Liver (tissue), 8 donors: ENCODE measurements at regions not wholly inside any gene's neighbourhood (a gene's known extent, or its start where the extent isn't known, plus 50 kb on each side); places are given as distances from the start of the nearest gene placed in this dataset.

Source experiments
- DNase-seq: peaks from one replicate; pipeline ENCODE4 v3.0.0-alpha.2; 2017; ENCODE audit warnings: low spot score
- H3K27ac ChIP-seq, 2 donors: one replicate each; pipeline ENCODE4 v1.7.0; 2013; ENCODE audit warnings: inconsistent platforms in 2 of 2, low read length in 2 of 2, control low read depth in 1 of 2, low read depth in 1 of 2, mild to moderate bottlenecking in 1 of 2
- H3K27me3 ChIP-seq, 4 donors: one replicate each; pipeline versions ENCODE4 v1.6.1 to v1.7.0; 2013; ENCODE audit warnings: low read length in 3 of 4, inconsistent platforms in 1 of 4, mild to moderate bottlenecking in 1 of 4, moderate library complexity in 1 of 4; ENCODE audit not compliant: control insufficient read depth in 4 of 4, insufficient read depth in 4 of 4
- H3K36me3 ChIP-seq, 4 donors: one replicate each; pipeline versions ENCODE4 v1.6.1 to v1.7.0; 2013; ENCODE audit warnings: low read length in 3 of 4, mild to moderate bottlenecking in 3 of 4, low read depth in 1 of 4, moderate library complexity in 1 of 4; ENCODE audit not compliant: control insufficient read depth in 4 of 4, insufficient read depth in 3 of 4
- H3K4me1 ChIP-seq, 4 donors: one replicate each; pipeline versions ENCODE4 v1.6.1 to v1.7.0; 2013; ENCODE audit warnings: low read length in 3 of 4, mild to moderate bottlenecking in 3 of 4, moderate library complexity in 1 of 4; ENCODE audit not compliant: control insufficient read depth in 4 of 4, insufficient read depth in 4 of 4
- H3K4me3 ChIP-seq, 3 donors: one replicate each; pipeline versions ENCODE4 v1.6.1 to v1.7.0; 2013; ENCODE audit warnings: low read length in 3 of 3, control low read depth in 1 of 3, low read depth in 1 of 3, mild to moderate bottlenecking in 1 of 3
- H3K9ac ChIP-seq, 2 donors: one replicate each; pipeline ENCODE4 v1.7.0; 2013; ENCODE audit warnings: low read length in 2 of 2, mild to moderate bottlenecking in 2 of 2, moderate library complexity in 2 of 2, control low read depth in 1 of 2, low read depth in 1 of 2
- H3K9me3 ChIP-seq, 4 donors: one replicate each; pipeline versions ENCODE4 v1.6.1 to v1.7.0; 2013; ENCODE audit warnings: low read length in 3 of 4; ENCODE audit not compliant: control insufficient read depth in 4 of 4
- CTCF ChIP-seq: fragments of 150-350 bp; IDR thresholded peaks from 2 replicates; pipeline ENCODE4 v1.5.1; 2017; ENCODE audit warnings: improper control_type of control experiment, low read depth, low read length; ENCODE audit not compliant: missing input control
- EGR1 ChIP-seq, 2 donors: IDR thresholded peaks; 2 replicates each; pipeline ENCODE4 v1.6.1; 2016 to 2018; ENCODE audit warnings: antibody characterized with exemption in 2 of 2, low read depth in 2 of 2
- FOXA1 ChIP-seq: IDR thresholded peaks from 2 replicates; pipeline ENCODE4 v1.6.1; 2016; ENCODE audit warnings: antibody characterized with exemption
- GABPA ChIP-seq, 2 donors: IDR thresholded peaks in 1 of 2; conservative IDR thresholded peaks in 1 of 2; 2 replicates each; pipeline ENCODE4 v1.6.1; 2016; ENCODE audit warnings: antibody characterized with exemption in 2 of 2, mild to moderate bottlenecking in 1 of 2, moderate library complexity in 1 of 2
- HNF4A ChIP-seq, 2 donors: conservative IDR thresholded peaks; 2 replicates each; pipeline ENCODE4 v1.6.1; 2016; ENCODE audit warnings: antibody characterized with exemption in 2 of 2, mild to moderate bottlenecking in 2 of 2
- HNF4G ChIP-seq: IDR thresholded peaks from 2 replicates; pipeline ENCODE4 v1.6.1; 2016; ENCODE audit warnings: antibody characterized with exemption
- JUND ChIP-seq, 2 donors: IDR thresholded peaks; 2 replicates each; pipeline ENCODE4 v1.6.1; 2016; ENCODE audit warnings: antibody characterized with exemption in 2 of 2
- NR2F2 ChIP-seq: IDR thresholded peaks from 2 replicates; pipeline ENCODE4 v1.6.1; 2016; ENCODE audit warnings: antibody characterized with exemption
- RAD21 ChIP-seq, 2 donors: IDR thresholded peaks; 2 replicates each; pipeline ENCODE4 v1.6.1; 2016; ENCODE audit warnings: antibody characterized with exemption in 2 of 2, mild to moderate bottlenecking in 2 of 2
- SP1 ChIP-seq: IDR thresholded peaks from 2 replicates; pipeline ENCODE4 v1.6.1; 2018; ENCODE audit warnings: antibody characterized with exemption, mild to moderate bottlenecking
- TAF1 ChIP-seq: conservative IDR thresholded peaks from 2 replicates; pipeline ENCODE4 v1.6.1; 2016; ENCODE audit warnings: antibody characterized with exemption, mild to moderate bottlenecking
- YY1 ChIP-seq: IDR thresholded peaks from 2 replicates; pipeline ENCODE4 v1.6.1; 2016; ENCODE audit warnings: antibody characterized with exemption, mild to moderate bottlenecking
- ZBTB33 ChIP-seq: IDR thresholded peaks from 2 replicates; pipeline ENCODE4 v1.6.1; 2016; ENCODE audit warnings: antibody characterized with exemption
- WGBS: extraction: QIAGEN DNeasy Blood & Tissue Kit; methylation state at CpG from one replicate; pipeline ENCODE4 v1.1.7; 2013; 5-methylcytosine and 5-hydroxymethylcytosine counted together
- donor health status: healthy.
- donor health status: healthy.
- donor health status: healthy.
- donor health status: healthy.
- donor health status: healthy.

GRCh38 chr6:33865478-33866077 lies 61.8 kb upstream of the MLN start:
- no peaks in the 10 kb centered on the region for H3K27me3 ChIP-seq
- no peak for TF ChIP-seq YY1
- TF ChIP-seq HNF4G: no peak
- no peak for TF ChIP-seq RAD21 (IDR thresholded peaks at IDR 0.05)
- no peak for TF ChIP-seq ZBTB33
- no peak for TF ChIP-seq FOXA1
- TF ChIP-seq NR2F2: no peak
- TF ChIP-seq CTCF: no peak
- no peak for TF ChIP-seq SP1
- TF ChIP-seq HNF4A (conservative IDR thresholded peaks at IDR 0.05): no peak
- no peak for TF ChIP-seq GABPA (IDR thresholded peaks at IDR 0.05 in 1 of 2, conservative IDR thresholded peaks at IDR 0.05 in 1 of 2)
- TF ChIP-seq TAF1: no peak
- 68% methylated on average over 4 of the region's 4 CpGs for WGBS
- H3K9me3 ChIP-seq: no peaks in the 10 kb centered on the region
- no peaks in the 10 kb centered on the region for H3K4me1 ChIP-seq
- H3K9ac ChIP-seq: no peak overlapping the region
- H3K27ac ChIP-seq: no peak overlapping the region
- H3K36me3 ChIP-seq: no peaks in the 10 kb centered on the region
- no peak for DNase-seq
- H3K4me3 ChIP-seq: no peak overlapping the region

- Histone ChIP-seq H3K4me3 (no peak overlapping the region), H3K9me3 (no peaks in the 10 kb centered on the region), H3K27me3 (no peaks in the 10 kb centered on the region), H3K9ac (no peak overlapping the region), H3K27ac (no peak overlapping the region), H3K36me3 (no peaks in the 10 kb centered on the region), H3K4me1 (no peaks in the 10 kb centered on the region)
- no peak for TF ChIP-seq YY1
- no peak for TF ChIP-seq SP1
- no peak for TF ChIP-seq HNF4G
- TF ChIP-seq FOXA1: no peak
- 83% methylated on average over 6 of the region's 6 CpGs for WGBS
- DNase-seq: no peak
These were observed 60.1 kb upstream of the MLN start for GRCh38 chr6:33863723-33864440.

GRCh38 chr6:33863084-33863483 lies 59.3 kb upstream of the MLN start:
- TF ChIP-seq SP1 (no peak), GABPA (IDR thresholded peaks at IDR 0.05 in 1 of 2, conservative IDR thresholded peaks at IDR 0.05 in 1 of 2) (no peak), JUND (IDR thresholded peaks at IDR 0.05) (no peak), EGR1 (IDR thresholded peaks at IDR 0.05; ENCODE audit: low read depth in 2 of 2) (no peak), HNF4A (conservative IDR thresholded peaks at IDR 0.05) (no peak)
- DNase-seq: no peak
- WGBS: 91% methylated on average over 6 of the region's 6 CpGs
- Histone ChIP-seq H3K36me3 (no peaks in the 10 kb centered on the region), H3K4me3 (no peak overlapping the region), H3K27me3 (no peaks in the 10 kb centered on the region), H3K27ac (no peak overlapping the region), H3K9ac (no peak overlapping the region), H3K4me1 (no peaks in the 10 kb centered on the region), H3K9me3 (no peaks in the 10 kb centered on the region)
